ENCODE measurements at regions not wholly inside any gene's neighbourhood (a gene's known extent, or its start where the extent isn't known, plus 50 kb on each side); places are given as distances from the start of the nearest gene placed in this dataset.

GRCh38 chr17:72387487-72387886 lies 266.7 kb downstream of the SOX9 start:
- H3K27me3 Mint-ChIP-seq (ENCODE audit: low read depth), result peaks cover 28% of the 10 kb centered on the region
- H3K4me1 Mint-ChIP-seq, result peaks cover 34% of the 10 kb centered on the region

GRCh38 chr17:72387969-72388368 lies 267.1 kb downstream of the SOX9 start:
- DNase-seq (ENCODE audit: low spot score), result no peak
- Mint-ChIP-seq H3K36me3 (no peaks in the 10 kb centered on the region), H3K9me3 (no peaks in the 10 kb centered on the region), H3K4me3 (no peak overlapping the region), H3K27ac (no peak overlapping the region), H3K27me3 (ENCODE audit: low read depth) (peaks cover 28% of the 10 kb centered on the region), H3K4me1 (peaks cover 32% of the 10 kb centered on the region)
- ATAC-seq, result no peak
- CTCF ChIA-PET, result no interaction called here
- TF ChIP-seq E2F4 (CRISPR knock-in tag; IDR thresholded peaks at IDR 0.05; ENCODE audit: borderline replicate concordance, low read depth) (no peak), GABPB1 (CRISPR knock-in tag; IDR thresholded peaks at IDR 0.05) (no peak)
- POLR2A ChIA-PET, result interaction anchor here (0.6 kb wide), 1 partner anchor 151 kb away, joined by 3 read pairs; no protein-coding TSS in a partner anchor

More at GRCh38 chr17:72387487-72387886, 266.7 kb downstream of the SOX9 start:
- no peaks in the 10 kb centered on the region for H3K9me3 Mint-ChIP-seq
- ATAC-seq, result no peak
- POLR2A ChIA-PET, result interaction anchor here (0.6 kb wide), 1 partner anchor 152 kb away, joined by 3 read pairs; no protein-coding TSS in a partner anchor
- no peak for DNase-seq (ENCODE audit: low spot score)
- no peak overlapping the region for H3K4me3 Mint-ChIP-seq
- CTCF ChIA-PET, result no interaction called here
- TF ChIP-seq STAT6 (CRISPR knock-in tag; conservative IDR thresholded peaks at IDR 0.05; ENCODE audit: low read depth) (no peak), CREM (CRISPR knock-in tag; IDR thresholded peaks at IDR 0.05) (no peak), FOXK1 (CRISPR knock-in tag; IDR thresholded peaks at IDR 0.05) (no peak)
- no peak overlapping the region for H3K27ac Mint-ChIP-seq
- no peaks in the 10 kb centered on the region for H3K36me3 Mint-ChIP-seq

- no peaks in the 10 kb centered on the region for H3K36me3 Mint-ChIP-seq
- ATAC-seq, result peak; percentile 61
- peaks cover 31% of the 10 kb centered on the region for H3K4me1 Mint-ChIP-seq
- no peak overlapping the region for H3K27ac Mint-ChIP-seq
- H3K4me3 Mint-ChIP-seq, result no peak overlapping the region
- no peak for DNase-seq (ENCODE audit: low spot score)
- ChIA-PET CTCF (interaction anchor here (0.6 to 1.0 kb wide), 3 partner anchors 42 to 268 kb away, joined by 3 to 6 read pairs (median 4); partner anchors contain the start of gene SOX9), POLR2A (interaction anchor here (0.7 kb wide), 1 partner anchor 268 kb away, joined by 3 read pairs; the partner anchor contains the start of gene SOX9)
- no peaks in the 10 kb centered on the region for H3K9me3 Mint-ChIP-seq
- H3K27me3 Mint-ChIP-seq (ENCODE audit: low read depth), result peaks cover 28% of the 10 kb centered on the region
- TF ChIP-seq FOXJ3 (CRISPR knock-in tag; IDR thresholded peaks at IDR 0.05; ENCODE audit: borderline replicate concordance), result no peak
- TF ChIP-seq FOXK1 (CRISPR knock-in tag; IDR thresholded peaks at IDR 0.05), result no peak
- TF ChIP-seq ZNF263 (CRISPR knock-in tag; IDR thresholded peaks at IDR 0.05; ENCODE audit: low read depth), result no peak
- no peak for TF ChIP-seq FOXP4 (CRISPR knock-in tag; IDR thresholded peaks at IDR 0.05)
- TF ChIP-seq RORB (CRISPR knock-in tag; IDR thresholded peaks at IDR 0.05), result no peak
Observed at GRCh38 chr17:72388765-72389473, 268.1 kb downstream of the SOX9 start.

GRCh38 chr17:72390675-72391508 lies 270.1 kb downstream of the SOX9 start:
- H3K4me3 Mint-ChIP-seq, result no peak overlapping the region
- no peak overlapping the region for H3K27ac Mint-ChIP-seq
- no peaks in the 10 kb centered on the region for H3K36me3 Mint-ChIP-seq
- POLR2A ChIA-PET, result no interaction called here
- H3K9me3 Mint-ChIP-seq, result no peaks in the 10 kb centered on the region
- peaks cover 24% of the 10 kb centered on the region for H3K27me3 Mint-ChIP-seq (ENCODE audit: low read depth)
- CTCF ChIA-PET, result interaction anchor here (1.0 kb wide), 1 partner anchor 166 kb away, joined by 3 read pairs; no protein-coding TSS in a partner anchor
- no peak for ATAC-seq
- H3K4me1 Mint-ChIP-seq, result peaks cover 41% of the 10 kb centered on the region
- DNase-seq (ENCODE audit: low spot score), result no peak
- TF ChIP-seq ZNF423 (CRISPR knock-in tag; IDR thresholded peaks at IDR 0.05), result no peak
- TF ChIP-seq ARID4B (CRISPR knock-in tag; IDR thresholded peaks at IDR 0.05; ENCODE audit: borderline replicate concordance), result no peak
- no peak for TF ChIP-seq CDX4 (CRISPR knock-in tag; IDR thresholded peaks at IDR 0.05; ENCODE audit: borderline replicate concordance)

Measured in WTC11 (cell line).